ENCODE measurements at regions not wholly inside any gene's neighbourhood (a gene's known extent, or its start where the extent isn't known, plus 50 kb on each side); places are given as distances from the start of the nearest gene placed in this dataset.

GRCh38 chr2:193240752-193241151, 1046.0 kb upstream of the TMEFF2 start:
- TF ChIP-seq POU2F2 (IDR thresholded peaks at IDR 0.05; ENCODE audit: borderline replicate concordance, low read depth, low read length) (no peak), CTCF (IDR thresholded peaks at IDR 0.05 in 2 of 3, conservative IDR thresholded peaks at IDR 0.05 in 1 of 3; ENCODE audit: control insufficient read depth in 2 of 3, extremely low read depth in 1 of 3, insufficient read depth in 1 of 3, low read depth in 3 of 3, low read length in 3 of 3) (peak in 2 of 3 experiments; percentile 18 to 31; a peak in 3 of 6 replicates)

All from GM12878 (cell line).